ENCODE measurements at regions not wholly inside any gene's neighbourhood (a gene's known extent, or its start where the extent isn't known, plus 50 kb on each side); places are given as distances from the start of the nearest gene placed in this dataset.

DNA sequence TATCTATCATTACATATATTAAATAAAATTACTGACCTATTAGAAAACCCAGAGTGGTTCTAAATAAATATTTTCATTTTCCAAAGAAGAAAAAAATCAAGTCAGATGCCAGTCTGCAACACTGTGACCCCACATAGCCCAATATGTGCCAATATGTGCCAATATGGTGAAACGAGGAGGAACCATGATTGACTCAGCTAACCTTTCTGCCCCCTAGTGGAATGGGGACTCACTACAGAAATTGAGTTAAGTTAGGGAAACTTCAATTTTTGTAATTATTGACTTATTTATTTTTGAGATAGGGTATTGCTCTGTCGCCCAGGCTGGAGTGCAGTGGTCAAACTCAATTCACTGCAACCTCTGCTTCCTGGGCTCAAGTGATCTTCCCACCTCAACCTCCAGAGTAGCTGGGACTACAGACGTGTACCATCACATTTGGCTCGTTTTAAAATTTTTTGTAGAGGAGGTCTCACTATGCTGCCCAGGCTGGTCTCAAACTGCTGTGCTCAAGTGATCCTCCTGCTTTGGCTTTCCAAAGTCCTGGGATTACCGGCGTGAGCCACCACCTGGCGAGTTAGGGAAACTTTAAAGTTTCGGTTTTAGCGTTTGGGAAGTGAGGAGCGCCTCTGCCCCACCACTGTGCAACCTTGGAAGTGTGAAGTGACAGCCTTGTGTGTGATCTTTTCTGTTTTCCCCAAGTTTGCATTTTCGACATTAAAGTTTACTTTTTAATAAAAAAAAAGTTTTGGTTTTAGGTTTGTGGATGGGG, 116.8 kb upstream of the SHISA3 start:
- TF ChIP-seq, protein P1, sequence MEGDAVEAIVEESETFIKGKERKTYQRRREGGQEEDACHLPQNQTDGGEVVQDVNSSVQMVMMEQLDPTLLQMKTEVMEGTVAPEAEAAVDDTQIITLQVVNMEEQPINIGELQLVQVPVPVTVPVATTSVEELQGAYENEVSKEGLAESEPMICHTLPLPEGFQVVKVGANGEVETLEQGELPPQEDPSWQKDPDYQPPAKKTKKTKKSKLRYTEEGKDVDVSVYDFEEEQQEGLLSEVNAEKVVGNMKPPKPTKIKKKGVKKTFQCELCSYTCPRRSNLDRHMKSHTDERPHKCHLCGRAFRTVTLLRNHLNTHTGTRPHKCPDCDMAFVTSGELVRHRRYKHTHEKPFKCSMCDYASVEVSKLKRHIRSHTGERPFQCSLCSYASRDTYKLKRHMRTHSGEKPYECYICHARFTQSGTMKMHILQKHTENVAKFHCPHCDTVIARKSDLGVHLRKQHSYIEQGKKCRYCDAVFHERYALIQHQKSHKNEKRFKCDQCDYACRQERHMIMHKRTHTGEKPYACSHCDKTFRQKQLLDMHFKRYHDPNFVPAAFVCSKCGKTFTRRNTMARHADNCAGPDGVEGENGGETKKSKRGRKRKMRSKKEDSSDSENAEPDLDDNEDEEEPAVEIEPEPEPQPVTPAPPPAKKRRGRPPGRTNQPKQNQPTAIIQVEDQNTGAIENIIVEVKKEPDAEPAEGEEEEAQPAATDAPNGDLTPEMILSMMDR (IDR thresholded peaks at IDR 0.05; ENCODE audit: low read depth, low read length) = peak; percentile 79
- no peak for TF ChIP-seq EZH2phosphoT487 (IDR thresholded peaks at IDR 0.05; ENCODE audit: low read depth)
